SK-N-SH treated with all-trans-retinoic acid at 6 μM for 48 hours (cell line): ENCODE measurements at regions not wholly inside any gene's neighbourhood (a gene's known extent, or its start where the extent isn't known, plus 50 kb on each side); places are given as distances from the start of the nearest gene placed in this dataset.

ENCODE experiments used
- ATAC-seq: fragments of 200-7000 bp; cut with Tn5 transposase; 3 replicates; pipeline ENCODE4 v1.9.1; 2020; ENCODE audit warnings: mild to moderate bottlenecking, moderate library complexity
- ARNTL ChIP-seq: fragments of 450-650 bp; formaldehyde crosslinking; IDR thresholded peaks from 2 replicates; pipeline ENCODE4 v1.5.0; 2020; ENCODE audit warnings: low read depth, mild to moderate bottlenecking, moderate library complexity, borderline replicate concordance
- BACH2 ChIP-seq: fragments of 250-450 bp; sonication (Bioruptor Pico); IDR thresholded peaks from 2 replicates; pipeline ENCODE4 v1.9.0; 2021; ENCODE audit warnings: mild to moderate bottlenecking, borderline replicate concordance
- CSDC2 ChIP-seq: fragments of 250-450 bp; sonication (Bioruptor Pico); IDR thresholded peaks from 2 replicates; pipeline ENCODE4 v1.5.0; 2020; ENCODE audit warnings: mild to moderate bottlenecking, moderate library complexity
- ESRRG ChIP-seq: fragments of 250-450 bp; sonication (Bioruptor Pico); IDR thresholded peaks from 2 replicates; pipeline ENCODE4 v1.6.1; 2021; ENCODE audit warnings: mild to moderate bottlenecking
- GLIS3 ChIP-seq: fragments of 250-450 bp; sonication (Bioruptor Pico); IDR thresholded peaks from 2 replicates; pipeline ENCODE4 v1.5.0; 2020; ENCODE audit warnings: mild to moderate bottlenecking, moderate library complexity
- ISL1 ChIP-seq: fragments of 250-450 bp; sonication (Bioruptor Pico); IDR thresholded peaks from 2 replicates; pipeline ENCODE4 v2.1.2; 2022; ENCODE audit warnings: mild to moderate bottlenecking, moderate library complexity
- OSR1 ChIP-seq: fragments of 250-450 bp; sonication (Bioruptor Pico); IDR thresholded peaks from 2 replicates; pipeline ENCODE4 v1.8.0; 2022; ENCODE audit warnings: moderate library complexity, mild to moderate bottlenecking, inconsistent platforms
- PPARA ChIP-seq: fragments of 250-450 bp; sonication (Bioruptor Pico); IDR thresholded peaks from 2 replicates; pipeline ENCODE4 v1.5.0; 2020; ENCODE audit warnings: mild to moderate bottlenecking, borderline replicate concordance
- SNAI2 ChIP-seq: fragments of 250-450 bp; sonication (Bioruptor Pico); IDR thresholded peaks from 2 replicates; pipeline ENCODE4 v1.5.0; 2020; ENCODE audit warnings: mild to moderate bottlenecking, moderate library complexity
- TCF4 ChIP-seq: fragments of 250-450 bp; sonication (Bioruptor Pico); IDR thresholded peaks from 2 replicates; pipeline ENCODE4 v1.8.0; 2021; ENCODE audit warnings: mild to moderate bottlenecking, moderate library complexity, borderline replicate concordance
- TOX ChIP-seq: fragments of 250-450 bp; sonication (Bioruptor Pico); IDR thresholded peaks from 2 replicates; pipeline ENCODE4 v1.8.0; 2021; ENCODE audit warnings: mild to moderate bottlenecking, moderate library complexity, borderline replicate concordance
- ZC3H10 ChIP-seq: fragments of 250-450 bp; sonication (Bioruptor Pico); IDR thresholded peaks from 2 replicates; pipeline ENCODE4 v1.5.1; 2021; ENCODE audit warnings: mild to moderate bottlenecking, moderate library complexity
- ZFP3 ChIP-seq: fragments of 250-450 bp; sonication (Bioruptor Pico); IDR thresholded peaks from 2 replicates; pipeline ENCODE4 v1.5.0; 2020; ENCODE audit warnings: mild to moderate bottlenecking, moderate library complexity
- ZFP30 ChIP-seq: fragments of 450-650 bp; formaldehyde crosslinking; IDR thresholded peaks from 2 replicates; pipeline ENCODE4 v1.5.0; 2022; ENCODE audit warnings: mild to moderate bottlenecking, moderate library complexity
- ZNF565 ChIP-seq: fragments of 450-650 bp; formaldehyde crosslinking; conservative IDR thresholded peaks from 2 replicates; pipeline ENCODE4 v1.5.0; 2020; ENCODE audit warnings: low read depth, mild to moderate bottlenecking, moderate library complexity
- ZNF70 ChIP-seq: fragments of 450-650 bp; formaldehyde crosslinking; IDR thresholded peaks from 2 replicates; pipeline ENCODE4 v1.5.0; 2020; ENCODE audit warnings: mild to moderate bottlenecking, moderate library complexity
- ZNF8 ChIP-seq: fragments of 450-650 bp; formaldehyde crosslinking; IDR thresholded peaks from 2 replicates; pipeline ENCODE4 v1.5.0; 2020; ENCODE audit warnings: mild to moderate bottlenecking, moderate library complexity
- TF ChIP-seq, protein P1 (sequence below): fragments of 250-450 bp; sonication (Bioruptor Pico); IDR thresholded peaks from 2 replicates; pipeline ENCODE4 v1.5.1; 2021; ENCODE audit warnings: mild to moderate bottlenecking, moderate library complexity
- TF ChIP-seq, protein P2 (sequence below): fragments of 250-450 bp; sonication (Bioruptor Pico); IDR thresholded peaks from 2 replicates; pipeline ENCODE4 v1.5.0; 2020; ENCODE audit warnings: mild to moderate bottlenecking, moderate library complexity
- TF ChIP-seq, protein P3 (sequence below): fragments of 250-450 bp; sonication (Bioruptor Pico); IDR thresholded peaks from 2 replicates; pipeline ENCODE4 v1.8.0; 2020; ENCODE audit warnings: mild to moderate bottlenecking, moderate library complexity, borderline replicate concordance
- TF ChIP-seq, protein P4 (sequence below): fragments of 250-450 bp; sonication (Bioruptor Pico); IDR thresholded peaks from 2 replicates; pipeline ENCODE4 v1.5.1; 2020; ENCODE audit warnings: low read depth, mild to moderate bottlenecking, moderate library complexity

DNA sequence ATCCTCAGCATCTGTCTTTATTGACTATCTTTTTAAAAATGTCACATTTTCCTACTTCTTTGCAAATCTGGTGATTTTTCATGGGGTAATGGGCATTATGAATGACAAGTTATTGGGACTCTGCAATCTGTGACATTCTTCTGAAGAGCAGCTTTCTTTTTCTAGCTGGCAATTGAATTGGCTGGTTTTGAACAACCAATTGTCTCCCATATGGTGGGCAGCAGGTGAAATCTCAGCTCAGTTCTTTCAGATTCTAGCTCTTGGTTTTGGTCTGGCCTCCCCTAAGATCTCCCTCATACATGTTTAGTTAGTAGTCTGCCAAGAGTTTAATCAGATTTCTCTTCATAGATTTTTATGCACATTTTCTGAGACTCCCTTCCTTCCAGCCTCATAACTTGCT, 107.9 kb upstream of the EPB41L3 start:
- ATAC-seq, result no peak

DNA sequence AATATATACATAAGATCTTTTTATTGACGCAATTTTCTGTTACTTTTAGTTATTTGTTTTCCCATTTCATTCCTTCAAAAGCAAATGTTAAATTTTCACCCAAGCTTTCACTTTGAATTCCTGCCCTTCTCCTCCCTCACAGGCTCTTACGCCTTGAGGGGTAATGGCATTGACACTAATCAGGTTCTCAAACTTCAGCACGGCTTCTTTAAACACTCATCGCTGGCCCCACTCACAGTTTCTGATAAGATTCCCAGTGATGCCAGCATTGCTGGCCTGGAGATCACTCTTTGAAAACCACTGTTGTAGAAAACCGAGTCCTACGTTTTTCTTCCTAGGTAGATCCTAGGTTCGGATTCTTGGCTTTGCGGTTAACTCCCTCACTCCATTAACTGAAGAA, 105.6 kb upstream of the EPB41L3 start:
- no peak for TF ChIP-seq ZC3H10 (CRISPR knock-in tag)
- TF ChIP-seq TOX (CRISPR knock-in tag), result no peak
- no peak for TF ChIP-seq ZNF565 (CRISPR knock-in tag)
- no peak for TF ChIP-seq GLIS3
- TF ChIP-seq, protein P1, sequence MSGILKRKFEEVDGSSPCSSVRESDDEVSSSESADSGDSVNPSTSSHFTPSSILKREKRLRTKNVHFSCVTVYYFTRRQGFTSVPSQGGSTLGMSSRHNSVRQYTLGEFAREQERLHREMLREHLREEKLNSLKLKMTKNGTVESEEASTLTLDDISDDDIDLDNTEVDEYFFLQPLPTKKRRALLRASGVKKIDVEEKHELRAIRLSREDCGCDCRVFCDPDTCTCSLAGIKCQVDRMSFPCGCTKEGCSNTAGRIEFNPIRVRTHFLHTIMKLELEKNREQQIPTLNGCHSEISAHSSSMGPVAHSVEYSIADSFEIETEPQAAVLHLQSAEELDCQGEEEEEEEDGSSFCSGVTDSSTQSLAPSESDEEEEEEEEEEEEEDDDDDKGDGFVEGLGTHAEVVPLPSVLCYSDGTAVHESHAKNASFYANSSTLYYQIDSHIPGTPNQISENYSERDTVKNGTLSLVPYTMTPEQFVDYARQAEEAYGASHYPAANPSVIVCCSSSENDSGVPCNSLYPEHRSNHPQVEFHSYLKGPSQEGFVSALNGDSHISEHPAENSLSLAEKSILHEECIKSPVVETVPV, result no peak
- no peak for TF ChIP-seq TCF4 (CRISPR knock-in tag)
- TF ChIP-seq ZNF70 (CRISPR knock-in tag), result no peak
- TF ChIP-seq ESRRG (CRISPR knock-in tag), result no peak
- TF ChIP-seq ZFP3, result no peak
- no peak for TF ChIP-seq ZNF8 (CRISPR knock-in tag)
- TF ChIP-seq CSDC2 (CRISPR knock-in tag), result no peak
- no peak for TF ChIP-seq SNAI2 (CRISPR knock-in tag)
- no peak for TF ChIP-seq PPARA (CRISPR knock-in tag)
- TF ChIP-seq, protein P2, sequence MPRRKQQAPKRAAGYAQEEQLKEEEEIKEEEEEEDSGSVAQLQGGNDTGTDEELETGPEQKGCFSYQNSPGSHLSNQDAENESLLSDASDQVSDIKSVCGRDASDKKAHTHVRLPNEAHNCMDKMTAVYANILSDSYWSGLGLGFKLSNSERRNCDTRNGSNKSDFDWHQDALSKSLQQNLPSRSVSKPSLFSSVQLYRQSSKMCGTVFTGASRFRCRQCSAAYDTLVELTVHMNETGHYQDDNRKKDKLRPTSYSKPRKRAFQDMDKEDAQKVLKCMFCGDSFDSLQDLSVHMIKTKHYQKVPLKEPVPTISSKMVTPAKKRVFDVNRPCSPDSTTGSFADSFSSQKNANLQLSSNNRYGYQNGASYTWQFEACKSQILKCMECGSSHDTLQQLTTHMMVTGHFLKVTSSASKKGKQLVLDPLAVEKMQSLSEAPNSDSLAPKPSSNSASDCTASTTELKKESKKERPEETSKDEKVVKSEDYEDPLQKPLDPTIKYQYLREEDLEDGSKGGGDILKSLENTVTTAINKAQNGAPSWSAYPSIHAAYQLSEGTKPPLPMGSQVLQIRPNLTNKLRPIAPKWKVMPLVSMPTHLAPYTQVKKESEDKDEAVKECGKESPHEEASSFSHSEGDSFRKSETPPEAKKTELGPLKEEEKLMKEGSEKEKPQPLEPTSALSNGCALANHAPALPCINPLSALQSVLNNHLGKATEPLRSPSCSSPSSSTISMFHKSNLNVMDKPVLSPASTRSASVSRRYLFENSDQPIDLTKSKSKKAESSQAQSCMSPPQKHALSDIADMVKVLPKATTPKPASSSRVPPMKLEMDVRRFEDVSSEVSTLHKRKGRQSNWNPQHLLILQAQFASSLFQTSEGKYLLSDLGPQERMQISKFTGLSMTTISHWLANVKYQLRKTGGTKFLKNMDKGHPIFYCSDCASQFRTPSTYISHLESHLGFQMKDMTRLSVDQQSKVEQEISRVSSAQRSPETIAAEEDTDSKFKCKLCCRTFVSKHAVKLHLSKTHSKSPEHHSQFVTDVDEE, result no peak
- no peak for TF ChIP-seq ARNTL (CRISPR knock-in tag)
- no peak for TF ChIP-seq ZFP30 (CRISPR knock-in tag)
- TF ChIP-seq, protein P3, sequence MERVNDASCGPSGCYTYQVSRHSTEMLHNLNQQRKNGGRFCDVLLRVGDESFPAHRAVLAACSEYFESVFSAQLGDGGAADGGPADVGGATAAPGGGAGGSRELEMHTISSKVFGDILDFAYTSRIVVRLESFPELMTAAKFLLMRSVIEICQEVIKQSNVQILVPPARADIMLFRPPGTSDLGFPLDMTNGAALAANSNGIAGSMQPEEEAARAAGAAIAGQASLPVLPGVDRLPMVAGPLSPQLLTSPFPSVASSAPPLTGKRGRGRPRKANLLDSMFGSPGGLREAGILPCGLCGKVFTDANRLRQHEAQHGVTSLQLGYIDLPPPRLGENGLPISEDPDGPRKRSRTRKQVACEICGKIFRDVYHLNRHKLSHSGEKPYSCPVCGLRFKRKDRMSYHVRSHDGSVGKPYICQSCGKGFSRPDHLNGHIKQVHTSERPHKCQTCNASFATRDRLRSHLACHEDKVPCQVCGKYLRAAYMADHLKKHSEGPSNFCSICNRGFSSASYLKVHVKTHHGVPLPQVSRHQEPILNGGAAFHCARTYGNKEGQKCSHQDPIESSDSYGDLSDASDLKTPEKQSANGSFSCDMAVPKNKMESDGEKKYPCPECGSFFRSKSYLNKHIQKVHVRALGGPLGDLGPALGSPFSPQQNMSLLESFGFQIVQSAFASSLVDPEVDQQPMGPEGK (CRISPR knock-in tag), result no peak
- TF ChIP-seq ISL1 (CRISPR knock-in tag), result no peak
- TF ChIP-seq, protein P4, sequence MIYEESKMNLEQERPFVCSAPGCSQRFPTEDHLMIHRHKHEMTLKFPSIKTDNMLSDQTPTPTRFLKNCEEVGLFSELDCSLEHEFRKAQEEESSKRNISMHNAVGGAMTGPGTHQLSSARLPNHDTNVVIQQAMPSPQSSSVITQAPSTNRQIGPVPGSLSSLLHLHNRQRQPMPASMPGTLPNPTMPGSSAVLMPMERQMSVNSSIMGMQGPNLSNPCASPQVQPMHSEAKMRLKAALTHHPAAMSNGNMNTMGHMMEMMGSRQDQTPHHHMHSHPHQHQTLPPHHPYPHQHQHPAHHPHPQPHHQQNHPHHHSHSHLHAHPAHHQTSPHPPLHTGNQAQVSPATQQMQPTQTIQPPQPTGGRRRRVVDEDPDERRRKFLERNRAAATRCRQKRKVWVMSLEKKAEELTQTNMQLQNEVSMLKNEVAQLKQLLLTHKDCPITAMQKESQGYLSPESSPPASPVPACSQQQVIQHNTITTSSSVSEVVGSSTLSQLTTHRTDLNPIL (CRISPR knock-in tag), result no peak
- no peak for TF ChIP-seq BACH2
- no peak for ATAC-seq

More for the DNA sequence above, 107.9 kb upstream of the EPB41L3 start:
- no peak for TF ChIP-seq OSR1 (CRISPR knock-in tag)
- TF ChIP-seq ZNF565 (CRISPR knock-in tag), result no peak
- no peak for TF ChIP-seq ESRRG (CRISPR knock-in tag)
- no peak for TF ChIP-seq CSDC2 (CRISPR knock-in tag)
- TF ChIP-seq, protein P3 (CRISPR knock-in tag), result no peak
- no peak for TF ChIP-seq ZNF8 (CRISPR knock-in tag)
- TF ChIP-seq TCF4 (CRISPR knock-in tag), result no peak
- TF ChIP-seq, protein P2, result no peak
- TF ChIP-seq SNAI2 (CRISPR knock-in tag), result no peak
- TF ChIP-seq ARNTL (CRISPR knock-in tag), result no peak
